ENCODE measurements at regions not wholly inside any gene's neighbourhood (a gene's known extent, or its start where the extent isn't known, plus 50 kb on each side); places are given as distances from the start of the nearest gene placed in this dataset.
"Not testable (repeated sequence)": the region's sequence is repeated elsewhere in the genome, so short reads cannot be mapped to it uniquely, and the experiment has no call there.

GRCh38 chr1:121117298-121117611 is 66.9 kb downstream of the FAM72B start:
- not testable (repeated sequence) for DNase-seq

GRCh38 chr1:121117622-121118479 is 66.3 kb downstream of the FAM72B start:
- not testable (repeated sequence) for DNase-seq
